ENCODE measurements at regions not wholly inside any gene's neighbourhood (a gene's known extent, or its start where the extent isn't known, plus 50 kb on each side); places are given as distances from the start of the nearest gene placed in this dataset. TPM values are rescaled to one million over a fixed set of nuclear protein-coding genes. Genes with fewer than 3 reads are reported as not detected.
"Not testable (repeated sequence)": the region's sequence is repeated elsewhere in the genome, so short reads cannot be mapped to it uniquely, and the experiment has no call there.

- DNase-seq = no peak
Measured at GRCh38 chr3:18531662-18532061, 106.5 kb upstream of the SATB1 start.

GRCh38 chr3:18529631-18530030 is 104.5 kb upstream of the SATB1 start:
- no peak for DNase-seq

GRCh38 chr3:18527691-18528090 is 102.6 kb upstream of the SATB1 start:
- no peak for DNase-seq

- DNase-seq = no peak
Measured at GRCh38 chr3:18526667-18527066, 101.5 kb upstream of the SATB1 start.

- not testable (repeated sequence) for DNase-seq
Measured at GRCh38 chr3:18516170-18516569, 91.0 kb upstream of the SATB1 start.

- DNase-seq = no peak
Measured at GRCh38 chr3:18513091-18513490, 88.0 kb upstream of the SATB1 start.

GRCh38 chr3:18512007-18512406 is 86.9 kb upstream of the SATB1 start:
- DNase-seq = no peak

- DNase-seq = no peak
Measured at GRCh38 chr3:18510947-18511346, 85.8 kb upstream of the SATB1 start.

GRCh38 chr3:18507333-18507732 is 82.2 kb upstream of the SATB1 start:
- DNase-seq = no peak

- DNase-seq = no peak
Measured at GRCh38 chr3:18505056-18505455, 79.9 kb upstream of the SATB1 start.

GRCh38 chr3:18501679-18502343 is 76.7 kb upstream of the SATB1 start:
- no peak for DNase-seq

GRCh38 chr3:18500322-18500721 is 75.2 kb upstream of the SATB1 start:
- no peak for DNase-seq

GRCh38 chr3:18499301-18499700 is 74.2 kb upstream of the SATB1 start:
- DNase-seq = no peak

- no peak for DNase-seq
Measured at GRCh38 chr3:18494251-18494650, 69.1 kb upstream of the SATB1 start.

- DNase-seq = no peak
Measured at GRCh38 chr3:18489939-18490338, 64.8 kb upstream of the SATB1 start.

GRCh38 chr3:18483226-18483625 is 58.1 kb upstream of the SATB1 start:
- DNase-seq = no peak

- DNase-seq = no peak
Measured at GRCh38 chr3:18481946-18482548, 56.9 kb upstream of the SATB1 start.

GRCh38 chr3:18477620-18478019 is 52.5 kb upstream of the SATB1 start:
- DNase-seq = no peak

Small RNA genes lying in the stretch of these regions (small RNA-seq; reads per million reads assigned to genes)
- gene RNU6-138P = not detected

Measured in occipital lobe (tissue), 2 donors.